NCI-H524 (cell line): ENCODE measurements at regions not wholly inside any gene's neighbourhood (a gene's known extent, or its start where the extent isn't known, plus 50 kb on each side); places are given as distances from the start of the nearest gene placed in this dataset.
"Not testable (repeated sequence)": the region's sequence is repeated elsewhere in the genome, so short reads cannot be mapped to it uniquely, and the experiment has no call there.

ENCODE experiments used
- DNase-seq, 2 experiments: peaks; one replicate each; lab custom pipeline; 2025; lab: John Stamatoyannopoulos, UW

- peak in 1 of 2 experiments; percentile 60 for DNase-seq
Observed at GRCh38 chr10:45249978-45250693, 65.3 kb downstream of the OR13A1 start.

DNA sequence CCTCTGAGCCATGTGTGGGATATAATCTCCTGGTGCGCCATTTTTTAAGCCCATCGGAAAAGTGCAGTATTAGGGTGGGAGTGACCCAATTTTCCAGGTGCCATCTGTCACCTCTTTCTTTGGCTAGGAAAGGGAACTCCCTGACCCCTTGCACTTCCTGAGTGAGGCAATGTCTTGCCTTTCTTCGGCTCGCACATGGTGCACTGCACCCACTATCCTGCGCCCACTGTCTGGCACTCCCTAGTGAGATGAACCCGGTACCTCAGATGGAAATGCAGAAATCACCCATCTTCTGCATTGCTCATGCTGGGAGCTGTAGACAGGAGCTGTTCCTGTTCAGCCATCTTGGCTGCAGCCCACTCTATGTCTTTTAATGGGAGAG, 64.7 kb downstream of the OR13A1 start:
- not testable (repeated sequence) for DNase-seq
